HG03159 (cell line): ENCODE measurements at regions not wholly inside any gene's neighbourhood (a gene's known extent, or its start where the extent isn't known, plus 50 kb on each side); places are given as distances from the start of the nearest gene placed in this dataset.

Experiments
- ATAC-seq: cut with Tn5 transposase; IDR thresholded peaks from one replicate; pipeline ENCODE4 v1.9.1; 2021; ENCODE audit warnings: mild to moderate bottlenecking, moderate library complexity; ENCODE audit not compliant: unreplicated experiment

DNA sequence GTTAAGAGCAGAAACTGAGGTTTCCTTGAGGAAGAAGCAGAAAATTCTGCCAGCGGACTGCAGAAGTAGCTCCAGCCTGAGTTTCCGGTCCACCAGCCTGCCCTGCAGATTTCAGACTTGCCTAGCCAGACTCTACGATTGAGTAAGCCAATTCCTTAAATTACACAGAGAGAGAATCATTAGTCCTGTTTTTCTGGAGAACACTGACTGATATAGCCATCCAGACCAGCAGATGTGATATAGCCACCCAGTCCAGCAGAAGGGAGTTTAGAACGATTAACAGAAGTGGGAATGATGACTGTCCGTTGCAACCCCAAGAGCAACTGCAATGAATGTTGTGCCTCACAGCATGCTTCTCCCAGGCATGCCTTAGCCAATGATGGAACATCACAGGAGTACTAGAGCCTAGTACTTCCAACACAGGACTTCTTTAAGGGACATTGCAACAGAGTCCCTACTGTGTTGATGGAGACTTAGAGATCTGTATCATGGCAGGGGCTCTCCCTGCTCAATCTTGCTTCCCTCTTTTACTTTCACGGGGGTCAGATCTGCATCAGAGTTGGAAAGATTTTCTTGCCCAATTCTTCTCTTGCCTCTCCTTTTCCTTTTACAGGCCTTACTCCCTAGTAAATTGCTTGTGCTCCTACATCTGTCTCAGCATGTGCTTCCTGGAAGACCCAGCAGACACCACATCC lies 264.6 kb upstream of the CLNK start:
- peak; percentile 56 for ATAC-seq

DNA sequence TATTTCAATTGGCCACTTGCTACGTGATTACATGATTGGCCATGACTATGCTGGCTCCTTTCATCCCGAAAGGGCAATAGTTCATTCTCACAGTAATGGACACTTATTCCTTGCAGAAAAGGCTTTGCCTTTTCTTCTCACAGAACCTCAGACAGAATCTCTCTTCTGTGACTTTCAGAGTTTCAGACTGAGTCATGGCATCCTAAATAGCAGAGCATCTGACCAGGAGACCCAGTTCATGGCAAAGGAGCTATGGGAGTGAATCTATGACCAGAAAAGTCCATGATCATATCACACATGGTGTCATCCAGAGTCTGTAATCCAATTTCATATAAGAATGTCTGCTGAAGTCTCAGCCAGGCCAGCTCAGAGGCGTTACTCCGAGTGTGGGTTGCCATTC lies 263.3 kb upstream of the CLNK start:
- no peak for ATAC-seq

DNA sequence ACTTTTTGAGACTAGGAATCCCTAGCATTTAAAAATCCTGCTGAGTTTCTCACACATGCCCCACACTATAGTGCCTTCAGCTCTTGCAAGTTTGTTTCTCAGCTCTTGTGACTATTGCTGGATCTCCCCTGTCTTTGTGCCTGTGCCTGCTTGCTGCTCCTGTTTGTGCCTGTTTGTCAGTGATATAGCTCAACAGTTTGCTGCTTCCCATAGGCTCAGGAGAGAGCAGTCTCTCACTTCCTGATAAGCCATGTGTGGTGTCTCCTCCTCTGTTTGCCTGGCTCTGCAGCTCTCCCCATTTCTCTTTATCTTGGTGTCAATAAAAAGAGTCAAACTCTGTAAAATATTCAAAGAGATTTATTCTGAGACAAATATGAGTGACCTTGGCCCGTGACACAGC lies 259.8 kb upstream of the CLNK start:
- no peak for ATAC-seq

DNA sequence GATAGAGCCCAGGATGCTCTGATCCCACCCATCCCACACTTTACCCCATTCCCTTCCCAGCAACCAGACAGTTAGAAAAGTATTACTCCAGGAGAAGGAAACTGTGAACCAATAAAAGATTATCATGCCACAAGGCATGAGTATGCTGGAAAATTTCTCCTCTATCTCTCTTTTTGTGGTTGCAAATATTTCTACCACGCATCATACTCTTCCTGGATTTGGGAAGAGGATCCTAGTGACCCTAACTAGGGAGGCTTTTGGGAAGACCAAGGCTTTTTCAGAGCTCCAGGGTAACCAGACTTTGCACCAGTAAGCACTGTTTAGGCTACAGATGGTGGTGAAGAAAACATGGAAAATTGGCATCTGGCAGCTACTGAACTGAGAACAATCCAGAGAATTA lies 257.6 kb upstream of the CLNK start:
- ATAC-seq: no peak

DNA sequence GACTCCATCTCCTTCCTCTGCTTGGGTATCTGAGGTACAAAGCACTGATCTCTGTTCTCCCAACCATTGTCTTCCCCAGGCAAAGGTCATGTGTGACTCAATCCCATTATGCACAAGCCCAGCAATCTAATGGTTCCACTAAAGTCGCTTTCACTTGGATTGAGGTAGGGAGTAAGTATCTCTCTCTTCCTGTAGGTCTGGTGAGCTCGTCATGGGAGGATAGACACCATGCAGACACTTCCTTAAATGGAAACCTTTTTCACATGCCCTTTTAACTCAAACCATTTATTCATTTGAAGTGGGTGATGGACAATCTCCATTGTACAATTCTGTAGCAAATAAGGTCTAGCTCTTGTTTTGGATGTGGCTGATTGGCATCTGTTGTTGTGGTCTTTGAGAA lies 245.2 kb upstream of the CLNK start:
- ATAC-seq: no peak

DNA sequence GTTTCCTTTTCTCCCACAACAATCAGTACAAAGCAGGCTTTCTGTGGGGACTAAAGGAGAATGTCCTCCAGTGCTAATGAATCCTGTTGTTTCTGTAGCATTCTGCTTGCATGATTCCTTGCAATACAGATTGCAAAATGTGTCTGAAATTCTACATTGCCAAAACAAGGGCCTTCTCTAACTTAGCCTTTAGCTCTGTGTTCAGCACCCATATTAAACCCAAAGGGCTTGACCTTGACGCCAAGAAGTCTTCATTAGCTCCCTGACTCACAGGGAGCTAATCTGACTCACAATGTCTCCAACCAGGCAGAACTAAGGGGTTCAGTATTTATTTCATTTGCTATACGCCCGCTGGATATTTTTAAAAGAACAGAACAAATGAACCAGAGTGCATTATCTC lies 241.4 kb upstream of the CLNK start:
- no peak for ATAC-seq

DNA sequence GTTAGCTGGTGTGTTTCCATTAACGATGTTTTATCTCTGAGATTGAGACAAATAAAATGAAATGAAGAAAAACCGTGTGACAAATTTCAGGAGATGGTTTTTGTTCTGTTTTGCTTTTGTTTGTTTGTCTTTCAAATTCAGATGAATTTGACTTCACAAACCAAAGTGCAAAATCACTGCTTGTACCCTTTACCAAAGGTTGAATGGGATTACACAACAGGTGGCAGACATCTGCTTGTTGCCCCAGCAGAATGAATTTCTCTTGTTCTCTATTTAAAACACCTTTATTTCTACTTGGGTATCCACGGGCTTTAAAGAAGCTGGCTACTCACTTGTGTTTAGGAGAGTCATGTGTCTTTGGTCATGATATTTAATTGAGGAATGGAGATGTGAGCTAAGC lies 239.7 kb upstream of the CLNK start:
- no peak for ATAC-seq

DNA sequence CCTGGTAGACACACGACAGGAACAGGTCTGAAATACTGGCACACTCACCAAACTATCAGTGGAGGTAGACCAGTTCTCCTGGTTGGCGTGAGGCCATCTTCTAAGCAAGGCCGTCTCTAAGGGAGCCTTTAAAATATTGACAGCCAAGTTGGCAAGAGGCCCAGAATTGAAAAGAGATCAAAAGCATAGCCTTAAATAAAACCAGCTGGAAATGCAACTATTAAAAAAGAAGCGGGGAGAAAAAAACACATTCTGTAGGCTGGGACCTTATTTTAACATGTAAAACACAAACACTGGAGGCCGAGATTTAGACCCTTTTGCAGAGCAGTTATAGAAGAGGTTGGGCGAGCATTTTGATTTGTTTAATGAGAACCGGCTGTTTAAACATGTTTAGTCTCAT lies 233.0 kb upstream of the CLNK start:
- no peak for ATAC-seq

DNA sequence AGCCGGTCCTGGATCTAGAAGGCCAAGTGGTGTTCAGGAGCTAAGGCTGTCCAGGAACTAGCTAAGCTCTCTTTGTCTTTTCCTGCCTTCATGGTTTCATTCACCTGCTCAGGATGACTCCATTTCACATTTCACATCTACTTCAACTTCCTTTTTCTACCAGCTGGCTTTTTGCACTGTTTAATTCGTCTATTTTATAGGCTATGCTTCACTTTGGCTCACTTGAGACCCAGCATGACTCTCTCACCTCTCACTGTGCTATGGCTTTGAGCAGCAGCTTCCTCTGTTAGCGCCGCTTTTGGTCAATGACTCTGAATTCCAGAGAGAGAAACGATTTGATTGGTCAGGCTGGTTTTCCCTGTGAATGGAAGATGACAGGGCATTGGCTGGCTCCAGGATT lies 213.5 kb upstream of the CLNK start:
- ATAC-seq: no peak

DNA sequence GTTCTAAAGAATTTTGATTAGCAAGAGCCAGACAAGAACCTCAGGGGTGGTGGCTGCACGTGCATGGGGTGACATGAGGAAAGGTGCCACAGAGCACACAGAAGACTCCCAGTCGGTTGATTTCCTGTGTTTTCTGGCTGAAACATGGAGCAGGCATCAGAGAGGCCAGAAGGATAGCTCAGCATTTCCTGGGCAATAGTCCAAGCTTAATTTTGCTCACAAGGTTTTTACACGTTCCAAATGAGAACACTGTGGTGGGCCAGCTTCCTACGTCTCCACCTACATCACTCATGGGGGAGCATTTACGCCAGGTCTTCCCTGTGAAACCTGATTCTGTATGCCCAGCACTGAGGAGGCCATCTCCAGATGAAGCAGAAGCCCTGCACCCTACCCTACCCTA lies 212.5 kb upstream of the CLNK start:
- no peak for ATAC-seq

DNA sequence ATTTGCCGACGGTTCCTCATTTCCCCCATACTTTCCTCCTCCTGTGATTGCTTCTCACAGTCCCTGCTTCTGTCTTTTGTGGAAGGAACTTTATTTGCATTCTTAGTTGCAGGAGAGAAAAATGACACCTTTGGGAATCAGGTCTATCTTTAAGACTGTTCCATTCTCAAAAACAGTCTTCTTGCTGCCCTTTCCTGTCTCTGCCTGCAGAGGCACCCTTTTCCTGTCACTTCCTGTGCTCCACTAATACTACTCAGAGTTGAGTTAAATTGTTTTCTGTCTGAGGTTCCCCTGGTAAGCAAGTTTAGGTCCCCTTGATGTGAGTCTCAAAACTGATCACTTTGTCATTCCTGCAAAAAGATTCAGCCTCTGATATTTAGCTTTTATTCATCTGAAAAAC lies 208.8 kb upstream of the CLNK start:
- ATAC-seq: peak; percentile 76

DNA sequence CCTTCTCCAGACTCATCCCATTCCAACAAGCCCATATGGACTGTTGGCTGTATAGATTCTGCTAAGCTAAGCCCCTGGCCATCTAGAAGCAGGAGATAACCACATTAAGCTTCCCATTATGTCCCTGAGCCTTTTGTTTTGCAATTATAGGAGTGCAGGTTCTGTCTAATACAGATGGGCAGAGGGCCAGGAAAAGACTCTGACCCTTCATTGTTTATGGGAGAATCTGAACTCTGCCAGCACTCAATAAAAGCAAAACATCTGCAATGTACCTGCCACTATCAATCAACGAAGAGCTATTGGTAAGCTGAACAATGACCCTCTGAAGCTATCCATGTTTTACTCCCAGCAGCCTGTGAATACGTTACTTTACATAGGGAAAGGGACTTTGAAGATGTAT lies 207.3 kb upstream of the CLNK start:
- no peak for ATAC-seq

DNA sequence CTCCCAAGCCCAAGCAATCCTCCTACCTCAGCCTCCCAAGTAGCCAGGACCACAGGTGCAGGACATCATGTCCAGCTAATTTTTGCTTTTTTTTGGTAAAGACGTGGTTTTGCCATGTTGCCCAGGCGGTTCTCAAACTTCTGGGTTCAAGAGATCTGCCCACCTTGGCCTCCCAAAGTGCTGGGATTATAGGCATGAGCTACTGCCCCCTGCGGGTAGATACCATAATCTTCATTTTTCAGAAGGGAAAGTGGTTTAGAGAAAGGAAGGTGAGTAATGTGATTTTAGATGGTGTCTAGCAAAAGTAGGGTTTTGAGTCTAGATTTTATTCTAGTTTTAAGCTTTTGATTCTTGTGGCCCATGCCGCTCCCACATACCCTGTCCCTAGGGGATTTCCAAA lies 205.3 kb upstream of the CLNK start:
- ATAC-seq: no peak

DNA sequence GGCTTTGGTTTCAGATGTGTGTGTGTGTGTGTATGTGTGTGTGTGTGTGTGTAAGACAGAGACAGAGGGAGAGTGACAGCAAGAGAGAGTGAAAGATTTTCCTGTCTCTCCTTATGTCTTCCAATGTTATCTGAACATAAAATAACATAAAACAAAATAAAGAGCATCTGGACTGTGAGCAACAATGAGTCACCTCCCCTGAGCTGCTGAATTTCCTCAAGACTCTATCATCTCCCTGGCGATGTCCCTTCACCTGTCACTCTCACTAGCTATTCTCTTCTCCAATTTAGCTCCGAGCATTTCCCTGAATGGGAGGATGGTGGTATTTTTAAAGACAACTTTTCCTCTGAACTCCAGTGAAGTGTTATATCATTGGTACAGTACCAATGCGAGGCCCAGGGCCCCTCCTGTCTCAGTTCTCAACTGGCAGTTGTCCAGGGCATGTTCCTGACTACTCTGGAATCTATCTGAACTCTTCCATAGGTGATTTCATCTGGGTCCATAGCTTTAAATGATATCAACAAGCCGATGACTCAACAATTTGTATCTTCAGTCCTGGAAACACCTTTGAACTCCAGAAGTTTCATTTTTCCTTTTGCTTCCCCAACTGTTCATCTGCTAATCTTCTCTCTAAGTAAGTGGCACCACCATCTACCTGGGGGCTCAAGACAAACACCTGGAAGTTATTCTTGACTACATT lies 195.0 kb upstream of the CLNK start:
- ATAC-seq: no peak

DNA sequence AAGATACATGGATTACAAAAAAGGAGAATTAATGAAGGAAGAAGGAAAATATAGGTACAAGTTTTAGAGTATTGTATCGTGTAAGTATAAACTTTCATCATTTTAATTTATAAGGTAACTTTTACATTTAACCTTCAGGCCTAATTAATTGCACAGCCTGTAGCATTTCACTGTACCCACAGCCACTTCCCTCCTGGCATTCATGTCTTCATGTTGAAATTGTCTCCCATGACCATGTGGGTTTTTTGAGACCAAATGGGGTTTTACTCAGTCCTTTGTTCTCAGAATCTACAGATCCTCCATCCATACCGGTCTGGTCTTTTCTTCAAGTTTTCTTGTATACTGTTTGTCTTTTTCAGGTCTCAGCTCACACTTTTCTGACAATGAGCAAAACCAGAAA lies 194.3 kb upstream of the CLNK start:
- no peak for ATAC-seq

DNA sequence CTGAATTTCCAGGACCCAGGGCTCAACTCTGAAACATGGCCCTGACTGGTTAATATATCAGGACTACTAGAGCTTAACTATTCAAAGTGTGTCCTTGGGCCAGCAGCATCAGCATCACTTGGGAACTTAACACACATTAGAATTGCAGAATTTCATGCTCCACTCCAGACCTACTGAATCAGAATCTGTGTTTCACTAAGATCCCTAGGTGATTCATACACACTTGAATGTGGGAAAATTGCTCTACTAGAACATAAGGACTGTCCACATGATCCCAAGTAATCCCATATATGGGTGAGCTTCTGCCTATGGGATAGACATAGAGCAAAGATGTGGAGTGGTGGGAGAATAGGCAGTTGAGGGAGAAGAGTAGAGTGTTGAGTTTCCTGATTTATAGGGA lies 192.5 kb upstream of the CLNK start:
- ATAC-seq: no peak

DNA sequence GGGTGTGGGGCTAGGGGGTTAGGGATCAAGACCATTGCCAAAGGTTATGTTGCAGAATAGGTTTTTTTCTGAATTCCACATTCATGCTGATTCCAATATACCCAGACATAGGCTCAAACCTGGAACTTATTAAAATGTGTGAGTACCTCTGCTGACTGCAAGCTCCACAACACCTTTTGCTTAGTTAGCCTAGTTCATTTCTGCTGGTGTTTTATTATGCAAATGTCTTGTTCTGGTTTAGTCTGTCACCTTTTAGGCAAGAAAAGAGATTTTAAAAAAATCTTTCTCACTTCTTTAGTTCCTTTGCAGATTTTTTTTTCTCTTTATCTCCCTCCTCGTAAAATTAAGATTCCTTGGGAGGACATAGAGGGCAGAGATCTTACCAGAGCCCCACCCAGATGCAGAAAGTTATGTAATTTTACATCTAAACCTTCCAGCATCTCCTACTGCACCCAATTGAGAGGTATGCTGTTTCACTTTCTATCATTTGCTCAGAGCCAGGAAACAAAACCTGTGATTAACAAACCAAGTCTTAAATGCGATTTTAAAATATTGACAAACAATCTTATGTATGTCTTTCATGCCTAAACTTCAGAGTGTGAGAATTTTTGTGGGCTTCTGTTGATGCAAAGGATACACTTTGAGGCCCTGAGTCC lies 190.7 kb upstream of the CLNK start:
- ATAC-seq: no peak

DNA sequence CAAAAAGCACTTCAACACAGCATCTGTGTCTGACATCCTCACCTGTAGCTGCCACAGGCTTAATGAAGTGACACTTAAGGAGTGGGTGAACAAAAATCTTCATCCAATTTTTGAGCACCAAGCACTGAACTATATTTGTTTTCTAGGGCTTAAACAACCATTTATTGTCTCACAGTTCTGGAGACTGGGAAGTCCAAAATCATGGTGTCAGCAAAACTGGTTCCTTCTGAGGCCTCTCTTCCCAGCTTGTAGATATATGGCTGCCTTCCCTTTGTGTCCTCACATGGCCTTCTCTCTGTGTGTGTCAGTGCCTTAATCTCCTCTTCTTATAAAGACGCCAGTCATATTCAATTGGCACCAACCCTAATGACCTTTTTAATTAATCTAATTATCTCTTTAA lies 189.2 kb upstream of the CLNK start:
- ATAC-seq: no peak

DNA sequence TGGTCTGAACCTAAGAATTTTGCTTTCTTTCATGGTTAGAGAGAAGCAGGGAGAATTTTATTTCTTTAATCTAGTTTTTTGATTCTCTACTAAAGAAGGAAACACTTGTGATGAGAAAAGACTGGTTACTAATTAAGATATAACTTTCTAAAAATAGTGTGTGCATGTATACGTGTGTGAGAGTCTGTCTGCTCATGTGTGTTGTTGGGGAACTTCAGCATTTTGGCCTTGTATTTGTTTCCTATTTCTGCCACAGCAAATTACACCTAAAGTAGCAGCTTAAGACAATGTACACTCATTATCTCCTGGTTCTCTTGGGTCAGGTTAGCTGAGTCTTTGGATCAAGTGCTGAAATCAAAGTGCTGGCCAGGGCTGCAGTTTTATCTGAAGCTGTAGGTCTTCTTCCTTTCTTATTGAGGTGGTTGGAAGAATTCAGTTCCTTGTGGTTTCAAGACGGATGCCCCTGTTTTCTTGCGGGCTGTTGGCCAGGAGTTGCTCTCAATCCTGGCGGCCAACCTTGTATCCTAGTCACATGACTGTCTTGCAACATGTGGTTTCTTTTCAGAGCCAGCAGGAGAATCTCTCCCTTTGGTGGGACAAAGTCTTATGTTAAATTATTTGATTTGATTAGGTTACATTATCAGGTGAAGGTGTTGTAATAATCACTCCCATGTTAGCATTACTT lies 188.4 kb upstream of the CLNK start:
- ATAC-seq: peak; percentile 59

DNA sequence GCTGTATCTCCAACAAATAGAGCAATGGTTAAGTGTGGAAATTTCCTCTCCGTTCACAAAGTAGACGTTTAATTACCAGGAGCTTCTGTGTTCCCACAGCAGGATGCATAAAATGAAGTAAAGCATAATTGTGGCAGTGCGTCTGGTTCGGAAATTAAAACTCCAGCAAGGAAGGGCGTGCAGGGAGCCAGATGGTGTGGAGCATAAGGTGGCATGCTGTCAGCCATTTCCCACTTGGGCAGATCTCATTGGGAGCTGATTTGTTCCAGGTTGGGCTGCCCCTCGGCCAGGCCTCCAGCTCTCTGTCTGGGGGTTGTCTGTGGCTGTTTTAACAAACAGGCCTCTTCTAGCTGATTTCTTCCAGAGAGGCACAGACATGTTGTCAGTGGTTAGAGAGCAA lies 182.1 kb upstream of the CLNK start:
- ATAC-seq: no peak

DNA sequence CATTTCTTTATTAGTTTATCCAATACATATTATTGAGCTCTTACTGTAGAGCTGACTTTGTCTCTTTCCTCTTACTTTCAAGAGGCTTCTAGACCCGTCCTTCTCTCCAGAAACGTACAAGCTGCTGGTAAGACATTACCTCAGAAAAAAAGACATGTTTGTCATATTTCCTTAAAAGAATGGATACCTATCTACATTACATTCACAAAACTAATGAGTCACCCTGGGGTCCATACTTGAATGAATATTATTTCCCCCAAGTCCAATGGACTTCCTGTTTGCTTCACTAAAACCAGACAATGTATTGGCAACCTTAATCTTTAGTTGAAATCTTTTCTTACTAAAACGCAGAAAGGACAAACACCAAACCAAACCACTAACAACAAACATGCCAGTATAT lies 176.5 kb upstream of the CLNK start:
- ATAC-seq: no peak

DNA sequence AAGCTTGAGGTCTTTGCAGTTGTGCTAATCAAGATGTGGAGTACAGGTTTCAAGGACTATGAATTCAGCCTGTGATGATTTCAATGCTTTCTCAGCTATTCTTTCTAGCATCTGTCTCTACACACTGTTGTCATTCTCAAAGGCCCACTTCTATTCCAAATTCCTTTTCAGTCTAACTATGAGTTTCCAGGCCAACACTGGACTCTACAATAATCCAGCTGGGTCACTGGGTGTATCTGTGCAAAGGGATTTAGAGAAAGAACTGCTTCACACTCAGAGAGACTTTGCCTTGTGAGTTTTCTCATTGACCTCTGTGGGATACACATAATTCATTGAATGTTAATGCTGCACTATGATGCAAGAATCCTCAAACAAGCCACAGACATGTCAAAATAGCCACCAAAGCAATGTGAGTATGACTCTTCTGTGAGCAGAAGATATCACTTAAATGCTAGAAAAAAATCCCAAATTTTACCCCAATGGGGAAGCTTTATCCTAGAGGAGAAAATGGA lies 171.8 kb upstream of the CLNK start:
- ATAC-seq: no peak
